Middle frontal gyrus (tissue), 1 donor: ENCODE measurements at regions not wholly inside any gene's neighbourhood (a gene's known extent, or its start where the extent isn't known, plus 50 kb on each side); places are given as distances from the start of the nearest gene placed in this dataset.
"Not testable (repeated sequence)": the region's sequence is repeated elsewhere in the genome, so short reads cannot be mapped to it uniquely, and the experiment has no call there.

Experiments used
- DNase-seq: peaks from one replicate; pipeline ENCODE4 v3.0.0-alpha.2; 2015; ENCODE audit warnings: low spot score; ENCODE audit errors: extremely low spot score

DNA sequence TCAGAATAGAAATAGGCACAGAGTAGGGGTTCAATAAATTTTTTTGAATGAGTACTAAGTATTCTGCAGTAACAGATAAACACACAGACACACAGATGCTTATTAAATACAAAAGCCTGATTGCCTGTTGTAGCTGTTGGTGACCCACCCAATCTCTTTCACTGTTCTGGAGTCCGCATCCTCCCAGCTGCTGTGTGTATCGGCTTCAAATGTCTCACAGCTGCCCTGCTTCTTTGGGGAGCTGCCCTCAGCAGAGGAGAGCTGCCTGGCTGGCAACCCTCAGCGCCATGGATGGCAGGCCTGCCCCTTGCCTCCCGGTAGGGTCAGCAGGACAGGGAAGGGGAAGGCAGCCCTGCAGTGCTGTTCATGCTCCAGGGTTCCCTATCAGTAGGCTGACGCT, 50.5 kb upstream of the PRNP start:
- DNase-seq, result no peak

DNA sequence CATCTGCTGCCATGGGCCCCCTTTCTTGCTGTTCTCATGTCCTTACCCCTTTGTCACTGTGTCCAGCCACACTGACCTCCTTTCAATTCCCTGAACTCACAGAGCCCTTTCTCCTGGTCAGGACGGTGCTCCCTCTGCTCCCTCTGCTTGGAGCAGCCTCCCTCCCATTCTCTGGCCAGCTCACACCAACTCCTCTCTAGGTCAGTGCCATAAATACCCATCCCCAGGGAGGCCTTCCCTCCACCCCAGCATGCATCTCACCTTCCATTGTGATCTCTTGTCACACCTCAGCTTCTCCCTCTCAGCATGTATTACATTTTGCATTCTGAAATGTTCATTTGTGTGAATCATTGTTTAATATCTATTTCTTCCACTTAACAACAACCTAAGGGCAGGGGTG, 50.9 kb upstream of the PRNP start:
- no peak for DNase-seq

DNA sequence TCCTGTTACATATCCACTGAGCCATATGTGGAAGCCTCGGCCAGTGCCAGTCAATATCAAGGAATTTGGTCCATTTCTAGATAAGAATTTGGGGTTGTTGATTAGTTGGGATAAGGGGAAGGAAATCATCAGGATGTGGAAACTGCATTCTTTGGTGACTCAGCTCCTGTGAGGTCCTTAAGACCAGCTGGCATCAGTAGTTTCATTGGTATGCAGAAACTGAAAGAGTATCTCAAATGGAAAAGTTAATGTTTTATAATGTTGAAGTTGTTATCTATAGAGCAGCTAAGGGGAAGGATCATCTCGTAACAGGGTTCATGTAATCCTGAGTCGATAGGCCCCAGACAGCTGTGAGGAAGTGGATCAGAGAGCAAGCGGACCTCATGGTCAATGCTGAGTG, 52.5 kb upstream of the PRNP start:
- DNase-seq, result no peak

DNA sequence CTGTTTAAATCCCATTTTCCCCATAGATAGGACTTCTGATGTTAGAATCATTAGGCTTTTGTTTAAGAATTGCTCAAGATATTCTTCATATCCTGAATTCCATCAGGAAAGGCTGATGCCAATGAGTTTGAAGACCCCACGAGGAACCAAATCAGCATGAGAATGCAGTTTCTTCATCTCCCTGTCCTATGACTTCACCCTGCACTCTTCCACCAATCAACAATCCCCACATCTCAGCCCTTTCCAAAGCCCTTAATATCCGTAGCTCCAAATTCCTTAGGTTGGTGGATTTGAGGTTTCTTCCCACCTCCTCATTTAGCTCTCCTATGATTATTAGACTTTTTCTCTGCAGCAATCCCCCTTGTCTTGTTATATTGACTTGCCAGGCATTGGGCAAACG, 52.9 kb upstream of the PRNP start:
- DNase-seq, result no peak

GRCh38 chr20:4632876-4633275, 53.4 kb upstream of the PRNP start:
- DNase-seq, result no peak

DNA sequence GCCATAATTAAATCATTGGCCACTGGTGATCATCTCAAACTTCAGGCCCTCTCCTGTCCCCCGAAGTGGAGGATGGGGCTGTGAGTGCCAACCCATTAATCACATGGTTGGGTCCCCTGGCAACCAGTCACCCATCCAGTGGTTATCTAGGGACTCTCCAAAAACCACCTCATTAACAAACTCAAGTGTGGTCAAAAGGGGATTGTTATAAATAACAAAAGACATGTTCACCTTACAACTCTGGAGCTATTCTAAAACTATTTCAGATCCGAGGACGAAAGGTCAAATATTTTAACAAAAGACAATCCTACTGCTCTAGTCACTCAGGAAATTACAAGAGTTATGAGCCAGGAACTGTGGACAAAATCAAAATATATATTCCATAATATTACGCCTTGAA, 60.0 kb upstream of the PRNP start:
- DNase-seq, result no peak

- DNase-seq, result no peak
These were observed 60.6 kb upstream of the PRNP start for GRCh38 chr20:4625687-4626086.

DNA sequence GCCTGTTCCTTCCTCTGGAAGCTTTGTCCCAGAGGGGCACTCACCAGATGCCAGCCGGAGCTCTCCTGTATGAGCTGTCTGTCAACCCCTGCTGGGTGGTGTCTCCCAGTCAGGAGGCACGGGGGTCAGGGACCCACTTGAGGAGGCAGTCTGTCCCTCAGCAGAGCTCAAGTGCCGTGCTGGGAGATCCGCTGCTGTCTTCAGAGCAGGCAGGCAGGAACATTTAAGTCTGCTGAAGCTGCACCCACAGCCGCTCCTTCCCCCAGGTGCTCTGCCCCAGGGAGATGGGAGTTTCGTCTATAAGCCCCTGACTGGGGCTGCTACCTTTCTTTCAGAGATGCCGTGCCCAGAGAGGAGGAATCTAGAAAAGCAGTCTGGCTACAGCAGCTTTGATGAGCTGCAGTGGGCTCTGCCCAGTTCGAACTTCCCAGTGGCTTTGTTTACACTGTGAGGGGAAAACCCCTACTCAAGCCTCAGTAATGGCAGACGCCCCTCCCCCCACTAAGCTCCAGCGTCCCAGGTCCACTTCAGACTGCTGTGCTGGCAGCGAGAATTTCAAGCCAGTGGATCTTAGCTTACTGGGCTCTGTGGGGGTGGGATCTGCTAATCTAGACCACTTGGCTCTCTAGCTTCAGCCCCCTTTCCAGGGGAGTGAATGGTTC, 61.5 kb upstream of the PRNP start:
- not testable (repeated sequence) for DNase-seq

DNA sequence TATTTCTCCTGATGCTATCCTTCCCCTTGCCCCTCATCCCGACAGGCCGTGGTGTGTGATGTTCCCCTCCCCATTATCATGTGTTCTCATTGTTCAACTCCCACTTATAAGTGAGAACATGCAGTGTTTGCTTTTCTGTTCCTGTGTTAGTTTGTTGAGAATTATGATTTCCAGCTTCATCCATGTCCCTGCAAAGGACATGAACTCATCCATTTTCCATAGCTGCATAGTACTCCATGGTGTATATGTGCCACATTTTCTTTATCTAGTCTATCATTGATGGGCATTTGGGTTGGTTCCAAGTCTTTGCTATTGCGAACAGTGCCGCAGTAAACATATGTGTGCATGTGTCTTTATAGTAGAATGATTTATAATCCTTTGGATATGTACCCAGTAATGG, 67.1 kb upstream of the PRNP start:
- DNase-seq, result not testable (repeated sequence)

GRCh38 chr20:4617484-4617883, 68.8 kb upstream of the PRNP start:
- no peak for DNase-seq

- DNase-seq, result no peak
These were observed 69.2 kb upstream of the PRNP start for GRCh38 chr20:4617019-4617418.

DNA sequence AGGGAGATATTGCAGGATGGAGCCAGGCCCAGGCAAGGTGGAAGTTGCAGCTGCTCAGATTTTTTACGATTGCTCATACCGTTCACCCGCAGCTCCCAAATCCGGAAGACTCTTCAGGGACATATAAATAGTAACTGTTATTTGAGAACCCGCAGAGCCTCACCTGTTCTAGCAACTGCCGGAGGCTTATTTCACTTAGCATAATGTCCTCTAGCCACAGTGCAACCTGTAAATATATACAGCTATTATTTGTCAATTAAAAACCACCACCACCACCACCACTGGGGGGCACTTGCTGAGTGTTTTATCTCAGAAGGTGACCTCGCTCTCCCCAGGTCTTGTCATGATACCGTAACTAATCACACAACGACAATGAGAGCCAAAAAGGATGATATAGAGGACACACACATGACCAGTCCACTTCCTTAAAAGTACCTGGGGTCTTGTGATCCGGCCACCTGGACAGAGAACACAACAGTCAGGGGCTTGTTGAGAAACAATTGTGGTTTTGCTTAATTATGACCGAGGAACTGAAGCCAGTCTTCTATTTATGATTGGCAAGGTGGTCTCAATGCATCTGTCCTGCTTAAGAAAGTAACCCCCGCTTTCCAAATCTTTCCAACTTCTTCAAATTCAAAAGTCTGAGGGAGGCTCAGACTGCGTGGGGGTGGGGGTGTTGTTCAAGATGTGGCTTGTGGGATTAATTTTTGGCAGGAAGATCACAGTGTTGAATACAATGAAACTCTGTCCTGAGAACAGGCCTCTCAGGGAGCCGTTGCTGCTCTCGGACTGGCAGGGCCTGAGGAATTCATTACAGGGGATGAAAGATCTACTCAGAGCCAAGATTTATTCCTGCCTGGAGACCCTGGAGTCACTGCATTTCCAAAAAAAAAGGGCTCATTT, 72.3 kb upstream of the PRNP start:
- DNase-seq, result peak; percentile 55

- no peak for DNase-seq
These were observed 73.1 kb upstream of the PRNP start for GRCh38 chr20:4613184-4613583.

- no peak for DNase-seq
These were observed 75.4 kb upstream of the PRNP start for GRCh38 chr20:4610871-4611270.

DNA sequence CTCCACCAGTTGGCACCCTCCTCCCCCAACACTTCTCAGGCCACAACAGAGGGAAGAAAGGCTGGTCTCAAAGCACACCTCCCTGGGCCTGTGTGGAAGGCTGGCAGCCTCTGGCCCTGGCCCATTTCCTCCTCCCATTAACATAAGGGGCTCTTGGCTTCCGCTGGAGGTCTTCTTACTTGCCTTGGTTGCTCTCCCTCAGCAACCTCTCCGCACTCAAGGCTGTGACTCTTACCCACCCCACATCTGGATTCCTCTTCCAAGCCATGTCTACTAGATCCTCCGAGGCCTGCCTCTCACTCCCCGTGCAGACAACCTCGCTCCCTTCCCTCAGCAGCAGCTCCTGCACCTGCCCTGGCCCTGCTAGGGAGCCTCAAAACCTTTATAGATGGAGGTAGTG, 76.7 kb upstream of the PRNP start:
- no peak for DNase-seq

DNA sequence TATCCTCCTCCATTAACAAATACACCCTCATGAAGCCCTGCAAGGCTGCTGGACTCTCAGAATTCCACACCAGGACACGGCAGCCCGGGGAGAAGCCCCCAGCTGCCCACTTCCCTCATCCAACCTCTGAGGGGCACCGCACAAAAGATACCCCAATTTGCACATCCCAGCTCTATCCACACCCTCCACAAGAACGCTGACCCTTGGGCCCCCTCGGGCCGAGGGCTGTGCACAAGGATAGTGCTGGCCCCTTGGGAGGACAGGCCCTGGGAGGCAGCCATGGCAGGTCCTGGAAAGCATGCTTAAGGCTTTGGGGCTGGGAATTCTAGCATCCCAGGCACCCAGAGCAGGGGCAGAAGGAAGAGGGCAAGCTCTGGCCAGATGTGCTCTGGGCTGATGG, 77.4 kb upstream of the PRNP start:
- DNase-seq, result no peak

GRCh38 chr20:4607287-4607713, 79.0 kb upstream of the PRNP start:
- peak; percentile 39 for DNase-seq

DNA sequence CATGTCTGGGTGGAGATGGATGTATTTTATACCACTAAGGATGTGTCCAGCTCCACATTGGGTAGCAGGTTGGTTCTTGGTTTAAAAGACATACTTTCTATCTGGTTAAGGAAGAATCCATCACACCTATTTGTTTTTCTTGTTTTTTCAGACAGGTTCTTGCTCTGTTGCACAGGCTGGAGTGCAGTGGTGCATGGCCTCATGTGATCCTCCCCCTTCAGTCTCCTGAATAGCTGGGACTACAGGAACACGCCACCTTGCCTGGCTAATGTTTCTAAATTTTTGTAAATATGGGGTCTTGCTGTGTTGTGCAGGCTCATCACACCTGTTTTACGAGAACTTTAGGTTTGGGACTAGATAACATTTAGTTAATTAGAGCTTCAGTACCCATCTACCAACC, 80.2 kb upstream of the PRNP start:
- DNase-seq, result no peak

GRCh38 chr20:4605166-4605565, 81.1 kb upstream of the PRNP start:
- no peak for DNase-seq

- DNase-seq, result no peak
These were observed 81.7 kb upstream of the PRNP start for GRCh38 chr20:4604580-4604979.

- DNase-seq, result no peak
These were observed 82.5 kb upstream of the PRNP start for GRCh38 chr20:4603724-4604123.

DNA sequence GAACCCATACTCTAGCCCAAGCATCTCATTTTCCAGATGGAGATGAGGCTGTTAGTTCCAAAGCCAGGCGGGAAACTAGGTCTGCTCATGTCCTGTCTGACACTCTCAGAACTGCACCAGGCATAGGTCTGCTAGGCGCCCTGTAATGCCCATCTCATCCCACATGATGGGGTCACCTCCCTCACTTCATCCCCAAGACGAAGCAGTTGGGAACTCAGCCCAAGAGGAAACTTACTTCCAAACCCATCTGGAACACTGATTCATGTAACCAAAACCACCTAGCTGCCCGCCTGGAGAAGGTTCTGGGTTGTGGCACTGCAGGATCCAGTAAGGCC, 84.0 kb upstream of the PRNP start:
- DNase-seq, result no peak
